ENCODE measurements at regions not wholly inside any gene's neighbourhood (a gene's known extent, or its start where the extent isn't known, plus 50 kb on each side); places are given as distances from the start of the nearest gene placed in this dataset.

- TF ChIP-seq NFRKB (IDR thresholded peaks at IDR 0.05) (no peak), BHLHE40 (IDR thresholded peaks at IDR 0.05; ENCODE audit: borderline replicate concordance) (no peak), ELF4 (IDR thresholded peaks at IDR 0.05) (no peak), ARNT (IDR thresholded peaks at IDR 0.05) (no peak), SUZ12 (IDR thresholded peaks at IDR 0.05) (no peak), HDGF (IDR thresholded peaks at IDR 0.05; ENCODE audit: borderline replicate concordance) (no peak), SP1 (IDR thresholded peaks at IDR 0.05) (no peak), CTBP1 (IDR thresholded peaks at IDR 0.05; ENCODE audit: borderline replicate concordance) (no peak), LEF1 (IDR thresholded peaks at IDR 0.05; ENCODE audit: borderline replicate concordance) (no peak), ZNF384 (IDR thresholded peaks at IDR 0.05) (no peak), FOXM1 (IDR thresholded peaks at IDR 0.05; ENCODE audit: borderline replicate concordance) (no peak), PKNOX1 (IDR thresholded peaks at IDR 0.05) (no peak), FOXA1 (IDR thresholded peaks at IDR 0.05) (no peak), FOXK2 (IDR thresholded peaks at IDR 0.05) (no peak), L3MBTL2 (conservative IDR thresholded peaks at IDR 0.05) (no peak), TARDBP (IDR thresholded peaks at IDR 0.05) (no peak)
- CTCF ChIA-PET = no interaction called here
- POLR2A ChIA-PET = no interaction called here
- DNase-seq (ENCODE audit: extremely low spot score) = no peak
Observed at GRCh38 chr6:143007646-143008045, 53.0 kb upstream of the AIG1 start.

- ChIA-PET POLR2A (no interaction called here), CTCF (no interaction called here)
- TF ChIP-seq SP1 (IDR thresholded peaks at IDR 0.05) = no peak
- no peak for TF ChIP-seq CTBP1 (IDR thresholded peaks at IDR 0.05; ENCODE audit: borderline replicate concordance)
- TF ChIP-seq L3MBTL2 (conservative IDR thresholded peaks at IDR 0.05) = no peak
- TF ChIP-seq ZNF384 (IDR thresholded peaks at IDR 0.05) = no peak
- no peak for TF ChIP-seq TARDBP (IDR thresholded peaks at IDR 0.05)
- TF ChIP-seq ELF4 (IDR thresholded peaks at IDR 0.05) = no peak
- no peak for TF ChIP-seq FOXA1 (IDR thresholded peaks at IDR 0.05)
- no peak for TF ChIP-seq HDGF (IDR thresholded peaks at IDR 0.05; ENCODE audit: borderline replicate concordance)
- TF ChIP-seq ARNT (IDR thresholded peaks at IDR 0.05) = no peak
- TF ChIP-seq FOXK2 (IDR thresholded peaks at IDR 0.05) = no peak
- TF ChIP-seq PKNOX1 (IDR thresholded peaks at IDR 0.05) = no peak
- TF ChIP-seq FOXM1 (IDR thresholded peaks at IDR 0.05; ENCODE audit: borderline replicate concordance) = no peak
- no peak for TF ChIP-seq NFRKB (IDR thresholded peaks at IDR 0.05)
- TF ChIP-seq BHLHE40 (IDR thresholded peaks at IDR 0.05; ENCODE audit: borderline replicate concordance) = no peak
- no peak for TF ChIP-seq LEF1 (IDR thresholded peaks at IDR 0.05; ENCODE audit: borderline replicate concordance)
- no peak for DNase-seq (ENCODE audit: extremely low spot score)
Observed at GRCh38 chr6:143009851-143010250, 50.8 kb upstream of the AIG1 start.

All from HEK293T (cell line).